ENCODE measurements at regions not wholly inside any gene's neighbourhood (a gene's known extent, or its start where the extent isn't known, plus 50 kb on each side); places are given as distances from the start of the nearest gene placed in this dataset.
"Not testable (repeated sequence)": the region's sequence is repeated elsewhere in the genome, so short reads cannot be mapped to it uniquely, and the experiment has no call there.

DNA sequence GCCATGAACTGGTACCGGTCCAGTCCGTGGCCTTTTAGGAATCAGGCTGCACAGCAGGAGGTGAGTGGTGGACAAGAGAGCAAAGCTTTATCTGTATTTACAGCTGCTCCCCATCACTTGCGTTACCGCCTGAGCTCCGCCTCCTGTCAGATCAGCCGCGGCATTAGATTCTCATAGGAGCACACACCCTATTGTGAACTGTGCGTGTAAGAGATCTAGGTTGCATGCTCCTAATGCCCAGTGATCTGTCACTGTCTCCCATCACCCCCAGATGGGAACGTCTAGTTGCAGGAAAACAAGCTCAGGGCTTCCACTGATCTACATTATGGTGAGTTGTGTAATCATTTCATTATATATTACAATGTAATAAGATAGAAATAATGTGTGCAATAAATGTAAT, 319.9 kb upstream of the NOTCH2NLA start:
- not testable (repeated sequence) for TF ChIP-seq EZH2 (IDR thresholded peaks at IDR 0.05; ENCODE audit: low read depth)
- TF ChIP-seq, protein P1, sequence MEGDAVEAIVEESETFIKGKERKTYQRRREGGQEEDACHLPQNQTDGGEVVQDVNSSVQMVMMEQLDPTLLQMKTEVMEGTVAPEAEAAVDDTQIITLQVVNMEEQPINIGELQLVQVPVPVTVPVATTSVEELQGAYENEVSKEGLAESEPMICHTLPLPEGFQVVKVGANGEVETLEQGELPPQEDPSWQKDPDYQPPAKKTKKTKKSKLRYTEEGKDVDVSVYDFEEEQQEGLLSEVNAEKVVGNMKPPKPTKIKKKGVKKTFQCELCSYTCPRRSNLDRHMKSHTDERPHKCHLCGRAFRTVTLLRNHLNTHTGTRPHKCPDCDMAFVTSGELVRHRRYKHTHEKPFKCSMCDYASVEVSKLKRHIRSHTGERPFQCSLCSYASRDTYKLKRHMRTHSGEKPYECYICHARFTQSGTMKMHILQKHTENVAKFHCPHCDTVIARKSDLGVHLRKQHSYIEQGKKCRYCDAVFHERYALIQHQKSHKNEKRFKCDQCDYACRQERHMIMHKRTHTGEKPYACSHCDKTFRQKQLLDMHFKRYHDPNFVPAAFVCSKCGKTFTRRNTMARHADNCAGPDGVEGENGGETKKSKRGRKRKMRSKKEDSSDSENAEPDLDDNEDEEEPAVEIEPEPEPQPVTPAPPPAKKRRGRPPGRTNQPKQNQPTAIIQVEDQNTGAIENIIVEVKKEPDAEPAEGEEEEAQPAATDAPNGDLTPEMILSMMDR (conservative IDR thresholded peaks at IDR 0.05), result not testable (repeated sequence)
